ENCODE measurements at regions not wholly inside any gene's neighbourhood (a gene's known extent, or its start where the extent isn't known, plus 50 kb on each side); places are given as distances from the start of the nearest gene placed in this dataset.

DNA sequence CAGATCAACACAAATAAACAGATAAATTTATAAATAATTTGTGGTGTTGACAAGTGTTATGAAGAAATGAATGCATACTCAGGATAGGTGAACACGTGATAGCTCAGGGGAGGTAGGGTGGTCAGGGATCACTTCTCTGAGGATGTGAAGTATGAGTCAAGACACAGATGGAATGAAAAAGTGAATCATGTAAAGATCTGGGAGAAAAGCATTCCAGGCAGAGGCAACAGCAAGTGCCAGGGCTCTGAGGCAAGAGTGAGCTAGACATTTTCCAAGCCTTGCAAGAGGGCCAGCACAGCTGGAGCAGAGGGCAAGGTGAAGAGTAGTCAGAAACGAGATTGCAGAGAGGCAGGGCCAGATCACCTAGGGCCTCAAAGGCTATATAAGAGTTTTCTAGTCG is 177.8 kb downstream of the WNT5A start:
- DNase-seq (ENCODE audit: low read depth in 1 of 2, low spot score in 1 of 2) = no peak
- in situ Hi-C loops (cut with HindIII; ENCODE audit: low pct_unique_long_range_greater_than_20kb, low sequenced_read_pairs) = no loop called here
- TF ChIP-seq JUND (IDR thresholded peaks at IDR 0.05; ENCODE audit: low read depth) = no peak

GRCh38 chr3:55307622-55308021 is 179.5 kb downstream of the WNT5A start:
- in situ Hi-C loops (cut with HindIII; ENCODE audit: low pct_unique_long_range_greater_than_20kb, low sequenced_read_pairs) = no loop called here
- no peak for DNase-seq (ENCODE audit: low read depth in 1 of 2, low spot score in 1 of 2)
- TF ChIP-seq JUND (IDR thresholded peaks at IDR 0.05; ENCODE audit: low read depth) = no peak

DNA sequence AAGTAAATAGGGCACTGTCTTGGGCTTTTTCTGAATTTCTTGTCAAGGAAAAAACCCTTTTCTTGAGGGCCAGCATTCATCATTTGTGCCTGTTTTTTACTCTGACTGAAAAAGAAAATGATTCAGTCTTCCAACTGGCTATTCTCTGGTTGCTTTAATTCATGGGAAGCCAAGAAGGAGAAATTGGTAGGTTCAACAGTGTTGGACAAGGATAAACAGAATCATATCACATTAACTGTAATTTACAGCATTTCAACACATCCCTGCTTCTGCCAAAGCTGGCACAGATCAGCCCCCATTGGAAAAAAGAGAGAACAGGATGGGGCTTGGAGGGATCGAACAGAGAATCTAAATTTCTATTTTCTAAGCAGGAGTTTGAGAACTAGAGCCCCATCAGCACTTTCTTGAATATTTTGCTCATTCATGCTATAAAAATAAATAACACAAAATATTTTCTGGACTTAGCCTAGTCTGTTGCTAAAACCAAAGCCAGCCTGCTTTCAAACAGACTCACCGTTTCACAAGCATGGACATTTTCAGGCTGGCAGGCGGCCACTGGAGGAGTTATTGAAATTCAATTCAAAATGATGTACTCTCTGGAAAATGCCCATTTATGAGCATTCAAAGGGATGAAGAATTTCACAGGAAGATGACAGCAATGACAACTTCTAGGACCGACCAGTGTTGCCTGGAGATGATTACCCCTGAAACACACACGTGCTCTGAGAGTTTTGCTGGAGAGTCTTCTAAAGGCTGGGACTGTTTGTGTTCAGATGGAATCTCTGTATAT is 181.2 kb downstream of the WNT5A start:
- DNase-seq (ENCODE audit: low read depth in 1 of 2, low spot score in 1 of 2) = no peak
- in situ Hi-C loops (cut with HindIII; ENCODE audit: low pct_unique_long_range_greater_than_20kb, low sequenced_read_pairs) = no loop called here
- no peak for TF ChIP-seq JUND (IDR thresholded peaks at IDR 0.05; ENCODE audit: low read depth)

DNA sequence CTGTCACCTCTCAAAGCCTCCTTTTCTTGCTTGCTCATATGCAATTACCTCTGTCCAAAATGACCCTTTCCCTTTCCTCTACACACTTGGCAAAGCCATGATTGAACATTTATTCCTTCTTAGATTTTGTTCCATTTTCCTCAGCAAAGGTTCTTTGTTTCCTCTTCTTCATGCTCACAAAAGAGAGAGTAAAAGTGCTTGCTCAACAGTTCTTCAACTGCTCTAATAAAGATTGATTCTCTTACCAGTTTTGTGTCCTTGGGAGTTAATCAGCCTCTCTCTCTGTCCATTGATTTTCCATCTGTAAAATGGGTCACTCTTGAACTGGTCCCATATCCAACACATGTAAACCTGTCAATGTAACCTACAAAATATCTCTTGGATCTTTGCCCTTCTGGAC is 186.4 kb downstream of the WNT5A start:
- no peak for DNase-seq (ENCODE audit: low read depth in 1 of 2, low spot score in 1 of 2)
- TF ChIP-seq JUND (IDR thresholded peaks at IDR 0.05; ENCODE audit: low read depth) = no peak
- in situ Hi-C loops (cut with HindIII; ENCODE audit: low pct_unique_long_range_greater_than_20kb, low sequenced_read_pairs) = no loop called here

- in situ Hi-C loops (cut with HindIII; ENCODE audit: low pct_unique_long_range_greater_than_20kb, low sequenced_read_pairs) = no loop called here
- DNase-seq (ENCODE audit: low read depth in 1 of 2, low spot score in 1 of 2) = no peak
- no peak for TF ChIP-seq JUND (IDR thresholded peaks at IDR 0.05; ENCODE audit: low read depth)
These were observed 189.4 kb downstream of the WNT5A start for GRCh38 chr3:55297706-55298105.

- DNase-seq (ENCODE audit: low read depth in 1 of 2, low spot score in 1 of 2) = no peak
- no peak for TF ChIP-seq JUND (IDR thresholded peaks at IDR 0.05; ENCODE audit: low read depth)
- in situ Hi-C loops (cut with HindIII; ENCODE audit: low pct_unique_long_range_greater_than_20kb, low sequenced_read_pairs) = no loop called here
These were observed 189.9 kb downstream of the WNT5A start for GRCh38 chr3:55297245-55297644.

DNA sequence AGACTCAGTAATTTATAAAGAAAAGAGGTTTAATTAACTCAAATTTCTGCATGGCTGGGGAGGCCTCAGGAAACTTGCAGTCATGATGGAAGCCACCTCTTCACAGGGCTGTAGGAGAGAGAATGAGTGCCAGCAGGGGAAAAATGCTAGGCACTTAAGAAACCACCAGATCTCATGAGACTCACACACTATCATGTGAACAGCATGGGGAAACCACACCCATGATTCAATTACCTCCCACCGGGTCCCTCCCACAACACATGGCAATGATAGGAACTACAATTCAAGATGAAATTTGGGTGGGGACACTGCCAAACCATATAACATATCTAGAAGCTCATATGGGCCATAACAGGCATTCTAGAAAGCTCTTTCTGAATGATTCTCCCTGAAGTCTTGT is 190.3 kb downstream of the WNT5A start:
- DNase-seq (ENCODE audit: low read depth in 1 of 2, low spot score in 1 of 2) = no peak
- in situ Hi-C loops (cut with HindIII; ENCODE audit: low pct_unique_long_range_greater_than_20kb, low sequenced_read_pairs) = no loop called here
- TF ChIP-seq JUND (IDR thresholded peaks at IDR 0.05; ENCODE audit: low read depth) = no peak

GRCh38 chr3:55296030-55296429 is 191.1 kb downstream of the WNT5A start:
- no peak for DNase-seq (ENCODE audit: low read depth in 1 of 2, low spot score in 1 of 2)
- in situ Hi-C loops (cut with HindIII; ENCODE audit: low pct_unique_long_range_greater_than_20kb, low sequenced_read_pairs) = no loop called here
- TF ChIP-seq JUND (IDR thresholded peaks at IDR 0.05; ENCODE audit: low read depth) = no peak

DNA sequence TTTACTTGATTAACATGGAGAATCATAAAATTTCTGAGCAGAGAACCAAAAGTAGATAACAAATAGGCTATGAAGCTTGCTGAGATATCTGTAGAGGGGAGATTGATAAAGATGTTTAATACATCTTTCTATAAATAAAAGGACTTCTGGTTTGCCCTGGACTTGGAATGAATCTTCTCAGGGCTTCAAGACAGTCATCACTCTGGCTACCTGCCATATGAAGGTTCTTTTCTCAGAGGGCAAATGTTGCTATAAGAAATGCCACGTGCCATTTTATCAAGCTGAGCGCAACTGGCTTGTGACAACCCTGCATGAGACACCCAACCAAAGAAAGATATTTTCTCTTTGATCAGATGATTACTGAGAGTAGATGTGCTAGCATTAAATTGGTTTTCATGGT is 192.5 kb downstream of the WNT5A start:
- no peak for TF ChIP-seq JUND (IDR thresholded peaks at IDR 0.05; ENCODE audit: low read depth)
- in situ Hi-C loops (cut with HindIII; ENCODE audit: low pct_unique_long_range_greater_than_20kb, low sequenced_read_pairs) = no loop called here

DNA sequence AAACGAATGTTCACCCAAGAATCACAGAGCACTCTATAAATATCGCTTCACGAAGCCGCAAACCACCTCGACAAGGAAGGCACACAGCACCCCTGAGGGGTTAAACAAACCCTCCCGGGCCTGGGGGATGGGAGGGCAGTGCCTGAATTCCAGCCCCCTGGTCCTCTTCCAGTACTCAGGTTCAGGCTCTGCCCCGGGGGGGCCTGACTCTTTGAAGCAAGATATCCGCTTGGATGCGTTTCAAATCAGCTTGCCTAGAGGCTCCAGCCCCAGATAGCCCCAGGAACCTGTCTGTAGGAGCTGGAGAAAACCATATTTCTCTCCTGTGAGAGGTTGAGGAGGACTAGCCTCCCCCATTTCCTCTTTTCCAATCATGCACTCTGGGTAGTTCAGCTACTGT is 194.7 kb downstream of the WNT5A start:
- no peak for DNase-seq (ENCODE audit: low read depth in 1 of 2, low spot score in 1 of 2)
- no peak for TF ChIP-seq JUND (IDR thresholded peaks at IDR 0.05; ENCODE audit: low read depth)
- in situ Hi-C loops (cut with HindIII; ENCODE audit: low pct_unique_long_range_greater_than_20kb, low sequenced_read_pairs) = no loop called here

More for the DNA sequence above, 192.5 kb downstream of the WNT5A start:
- DNase-seq (ENCODE audit: low read depth in 1 of 2, low spot score in 1 of 2) = no peak

DNA sequence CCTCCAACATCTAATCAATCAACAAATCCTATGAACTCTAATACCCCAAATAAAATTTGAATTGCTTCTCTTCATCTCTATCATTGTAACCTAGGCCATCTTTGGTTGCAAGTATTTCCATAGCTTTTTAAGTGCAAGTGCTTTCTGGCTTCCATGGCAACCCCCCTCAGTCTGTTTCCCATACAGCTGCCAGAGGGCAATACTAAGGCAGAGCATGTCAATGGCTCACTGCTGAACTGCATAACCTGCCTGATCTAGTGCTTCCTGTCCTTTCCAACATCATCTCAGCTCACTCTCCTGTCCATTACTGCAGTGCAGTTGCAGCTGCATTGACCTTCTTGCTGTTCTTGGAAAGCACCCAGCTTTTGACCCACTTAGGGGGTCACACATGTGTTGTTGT is 198.4 kb downstream of the WNT5A start:
- no peak for DNase-seq (ENCODE audit: low read depth in 1 of 2, low spot score in 1 of 2)
- in situ Hi-C loops (cut with HindIII; ENCODE audit: low pct_unique_long_range_greater_than_20kb, low sequenced_read_pairs) = no loop called here
- TF ChIP-seq JUND (IDR thresholded peaks at IDR 0.05; ENCODE audit: low read depth) = no peak

- DNase-seq (ENCODE audit: low read depth in 1 of 2, low spot score in 1 of 2) = no peak
These were observed 200.4 kb downstream of the WNT5A start for GRCh38 chr3:55286693-55287092.

DNA sequence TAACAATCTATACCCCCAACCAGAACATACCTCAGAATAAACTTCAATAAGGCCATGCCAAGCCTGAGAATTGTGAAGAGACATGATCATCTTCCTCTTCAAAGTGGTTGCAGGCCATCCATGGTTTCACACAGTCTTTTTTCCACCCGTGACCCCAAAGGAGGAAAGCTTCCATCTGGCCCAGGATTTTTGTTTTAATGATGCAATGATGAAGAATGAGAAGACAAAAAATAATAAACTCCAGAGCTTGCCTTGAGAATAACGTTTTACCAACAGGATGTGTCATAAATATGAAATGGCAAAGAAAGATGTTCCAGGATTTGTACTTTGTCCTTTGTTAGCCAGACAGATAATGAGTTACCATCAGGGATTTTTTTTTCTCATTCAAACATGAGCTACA is 201.9 kb downstream of the WNT5A start:
- in situ Hi-C loops (cut with HindIII; ENCODE audit: low pct_unique_long_range_greater_than_20kb, low sequenced_read_pairs) = no loop called here
- no peak for DNase-seq (ENCODE audit: low read depth in 1 of 2, low spot score in 1 of 2)
- TF ChIP-seq JUND (IDR thresholded peaks at IDR 0.05; ENCODE audit: low read depth) = no peak

More at GRCh38 chr3:55286693-55287092, 200.4 kb downstream of the WNT5A start:
- no peak for TF ChIP-seq JUND (IDR thresholded peaks at IDR 0.05; ENCODE audit: low read depth)
- in situ Hi-C loops (cut with HindIII; ENCODE audit: low pct_unique_long_range_greater_than_20kb, low sequenced_read_pairs) = no loop called here

DNA sequence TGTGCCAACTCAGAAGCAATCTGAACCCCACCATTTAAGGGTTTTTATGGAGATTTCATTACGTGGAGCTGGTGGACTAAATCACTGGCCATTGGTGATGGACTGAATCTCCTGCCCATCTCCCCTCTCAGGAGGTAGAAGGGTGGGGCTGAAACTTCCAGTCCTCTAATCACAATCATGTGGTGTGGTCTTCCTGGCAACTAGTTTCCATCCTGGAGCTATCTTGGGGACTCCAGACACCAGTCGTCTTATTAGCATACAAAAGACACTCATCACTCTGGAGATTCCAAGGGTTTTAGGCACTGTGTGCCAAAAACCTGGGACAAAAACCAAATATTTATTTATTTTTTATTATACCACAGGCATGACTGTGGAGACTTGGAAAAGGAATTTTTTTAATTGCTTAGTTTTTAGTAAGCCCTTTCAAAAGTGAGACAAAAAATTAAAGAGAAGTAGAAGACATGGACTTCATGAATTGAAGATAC is 203.6 kb downstream of the WNT5A start:
- DNase-seq (ENCODE audit: low read depth in 1 of 2, low spot score in 1 of 2) = no peak
- no peak for TF ChIP-seq JUND (IDR thresholded peaks at IDR 0.05; ENCODE audit: low read depth)
- in situ Hi-C loops (cut with HindIII; ENCODE audit: low pct_unique_long_range_greater_than_20kb, low sequenced_read_pairs) = no loop called here
